ENCODE measurements at regions not wholly inside any gene's neighbourhood (a gene's known extent, or its start where the extent isn't known, plus 50 kb on each side); places are given as distances from the start of the nearest gene placed in this dataset.

DNA sequence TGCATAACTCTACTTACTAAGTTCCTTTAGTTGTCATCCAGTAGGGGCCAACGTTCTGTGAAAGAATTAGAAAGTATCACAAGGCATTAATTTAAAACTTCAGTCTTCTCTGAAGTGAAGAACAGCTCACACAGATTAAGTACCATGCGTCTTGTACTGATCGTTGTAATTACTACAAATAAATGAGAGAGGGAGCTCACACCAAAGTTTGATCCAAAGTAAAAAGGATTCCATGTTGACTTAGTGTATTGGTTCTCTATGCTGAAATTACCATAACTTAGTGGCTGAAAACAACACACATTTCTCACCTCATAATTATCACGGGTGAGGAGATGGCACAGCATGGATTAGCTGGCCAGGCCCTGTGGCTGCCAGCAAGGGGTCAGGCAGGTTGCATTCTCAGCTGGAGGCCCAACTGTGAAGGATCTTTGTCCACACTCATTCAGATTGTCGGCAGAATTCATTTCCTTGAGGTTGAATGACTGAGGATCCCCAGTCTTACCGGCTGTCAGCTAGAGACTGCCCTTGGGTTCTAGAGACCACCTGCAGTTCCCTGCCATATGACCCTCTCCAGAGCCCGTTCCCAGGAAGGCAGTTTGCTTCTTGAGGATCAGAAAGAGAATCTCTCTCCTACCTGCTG, 169.1 kb downstream of the YTHDC2 start:
- H3K9ac ChIP-seq (ENCODE audit: low read depth in 1 of 3, low read length in 3 of 3): no peak overlapping the region
- H3K9me3 ChIP-seq (ENCODE audit: control insufficient read depth in 3 of 3, low read length in 3 of 3): no peaks in the 10 kb centered on the region
- no peak overlapping the region for H3K27ac ChIP-seq (ENCODE audit: low read depth, low read length)
- H3K4me1 ChIP-seq (ENCODE audit: control insufficient read depth in 3 of 3, insufficient read depth in 3 of 3, low read length in 3 of 3): no peaks in the 10 kb centered on the region
- no peaks in the 10 kb centered on the region for H3K36me3 ChIP-seq (ENCODE audit: control insufficient read depth in 3 of 3, insufficient read depth in 3 of 3, low read length in 3 of 3)
- H3K27me3 ChIP-seq (ENCODE audit: control insufficient read depth in 3 of 3, insufficient read depth in 3 of 3, low read length in 3 of 3): no peaks in the 10 kb centered on the region
- no peak overlapping the region for H3K4me3 ChIP-seq (ENCODE audit: low read length in 3 of 3)

DNA sequence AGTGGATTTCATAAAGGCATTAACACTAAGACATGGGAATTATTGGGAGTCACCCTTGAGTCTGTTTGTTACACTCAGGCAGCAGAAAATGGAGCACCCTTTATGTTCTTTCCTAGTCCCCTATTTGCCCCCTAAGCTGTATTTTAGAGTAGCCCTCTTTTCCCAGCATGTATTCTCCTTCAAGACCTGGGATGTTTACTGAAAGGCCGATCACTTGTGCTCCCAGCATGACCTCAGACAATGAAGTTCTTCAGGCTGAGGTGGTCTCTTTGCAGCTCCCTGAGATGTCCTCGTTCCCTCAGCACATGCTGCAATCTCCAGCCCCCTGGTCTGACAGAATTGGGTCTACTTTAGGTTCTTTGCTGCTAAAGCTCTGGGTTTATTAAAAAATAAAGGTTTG, 169.7 kb downstream of the YTHDC2 start:
- Histone ChIP-seq H3K4me3 (ENCODE audit: low read length in 3 of 3) (no peak overlapping the region), H3K9me3 (ENCODE audit: control insufficient read depth in 3 of 3, low read length in 3 of 3) (no peaks in the 10 kb centered on the region), H3K36me3 (ENCODE audit: control insufficient read depth in 3 of 3, insufficient read depth in 3 of 3, low read length in 3 of 3) (no peaks in the 10 kb centered on the region), H3K4me1 (ENCODE audit: control insufficient read depth in 3 of 3, insufficient read depth in 3 of 3, low read length in 3 of 3) (no peaks in the 10 kb centered on the region), H3K27me3 (ENCODE audit: control insufficient read depth in 3 of 3, insufficient read depth in 3 of 3, low read length in 3 of 3) (no peaks in the 10 kb centered on the region), H3K27ac (ENCODE audit: low read depth, low read length) (no peak overlapping the region), H3K9ac (ENCODE audit: low read depth in 1 of 3, low read length in 3 of 3) (no peak overlapping the region)

DNA sequence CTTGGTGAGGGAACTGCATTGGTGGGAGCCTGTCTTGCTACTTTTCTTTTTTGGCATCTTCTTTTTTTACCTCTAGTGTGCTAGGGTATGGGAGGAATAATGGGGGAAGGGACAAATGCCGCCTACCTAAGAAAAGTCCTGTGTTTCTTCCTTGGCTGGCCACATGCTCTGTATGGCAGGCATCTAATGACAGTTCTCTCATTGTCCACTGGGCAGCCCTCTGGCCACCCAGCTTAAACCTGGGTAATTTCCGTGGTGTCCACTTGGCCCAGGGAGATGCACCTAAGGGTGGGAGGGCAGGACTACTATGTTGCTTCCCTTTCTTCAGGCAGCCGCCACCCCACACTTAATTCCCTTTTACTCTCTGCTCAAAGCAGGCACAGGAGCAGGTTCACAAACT, 173.1 kb downstream of the YTHDC2 start:
- no peaks in the 10 kb centered on the region for H3K27me3 ChIP-seq (ENCODE audit: control insufficient read depth in 3 of 3, insufficient read depth in 3 of 3, low read length in 3 of 3)
- H3K27ac ChIP-seq (ENCODE audit: low read depth, low read length): no peak overlapping the region
- H3K9ac ChIP-seq (ENCODE audit: low read depth in 1 of 3, low read length in 3 of 3): no peak overlapping the region
- H3K36me3 ChIP-seq (ENCODE audit: control insufficient read depth in 3 of 3, insufficient read depth in 3 of 3, low read length in 3 of 3): no peaks in the 10 kb centered on the region
- H3K4me1 ChIP-seq (ENCODE audit: control insufficient read depth in 3 of 3, insufficient read depth in 3 of 3, low read length in 3 of 3): no peaks in the 10 kb centered on the region
- H3K4me3 ChIP-seq (ENCODE audit: low read length in 3 of 3): no peak overlapping the region
- H3K9me3 ChIP-seq (ENCODE audit: control insufficient read depth in 3 of 3, low read length in 3 of 3): no peaks in the 10 kb centered on the region

DNA sequence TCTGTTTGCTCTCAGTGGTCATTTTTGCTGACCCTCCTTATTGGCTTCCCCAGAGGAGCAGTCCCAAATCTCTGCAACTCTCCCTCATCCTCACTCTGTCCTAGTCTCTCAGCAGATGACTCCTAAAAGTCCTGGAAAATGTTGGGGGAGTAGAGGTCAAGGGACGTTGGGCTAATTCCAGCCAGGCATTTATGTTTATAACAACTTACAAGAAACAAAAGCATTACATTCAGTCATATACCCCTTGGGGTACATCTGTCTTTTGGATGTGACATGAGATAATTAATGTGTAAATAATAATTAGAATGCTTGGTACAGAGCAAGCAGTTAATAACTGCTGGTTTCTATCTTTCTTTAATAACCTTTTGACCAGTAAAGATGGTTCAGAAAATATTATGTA, 176.2 kb downstream of the YTHDC2 start:
- no peak overlapping the region for H3K9ac ChIP-seq (ENCODE audit: low read depth in 1 of 3, low read length in 3 of 3)
- peaks cover 0 to 7% (median 4%) of the 10 kb centered on the region in 3 donors for H3K4me1 ChIP-seq (ENCODE audit: control insufficient read depth in 3 of 3, insufficient read depth in 3 of 3, low read length in 3 of 3)
- H3K27ac ChIP-seq (ENCODE audit: low read depth, low read length): no peak overlapping the region
- no peaks in the 10 kb centered on the region for H3K36me3 ChIP-seq (ENCODE audit: control insufficient read depth in 3 of 3, insufficient read depth in 3 of 3, low read length in 3 of 3)
- H3K27me3 ChIP-seq (ENCODE audit: control insufficient read depth in 3 of 3, insufficient read depth in 3 of 3, low read length in 3 of 3): peaks cover 0 to 9% (median 8%) of the 10 kb centered on the region in 3 donors
- H3K4me3 ChIP-seq (ENCODE audit: low read length in 3 of 3): no peak overlapping the region
- H3K9me3 ChIP-seq (ENCODE audit: control insufficient read depth in 3 of 3, low read length in 3 of 3): no peaks in the 10 kb centered on the region

DNA sequence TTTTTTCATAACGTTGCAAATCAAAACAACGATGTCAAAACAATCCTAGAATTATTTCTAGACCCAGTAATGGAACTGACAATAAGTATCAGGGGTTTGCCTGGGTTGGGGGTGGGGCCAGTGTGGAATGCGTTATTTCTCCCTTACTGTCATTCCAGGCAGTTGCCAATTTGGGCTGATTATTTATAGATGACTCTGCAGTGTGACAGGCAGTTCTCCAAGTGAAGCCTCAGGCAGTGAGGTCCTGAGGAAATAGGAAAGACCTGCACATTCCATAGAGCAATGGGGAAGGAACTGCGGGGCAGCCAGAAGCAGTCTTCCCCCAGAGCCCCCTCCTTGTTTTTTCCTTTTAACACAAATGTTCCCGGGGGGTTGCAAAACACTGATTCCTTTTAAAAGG, 179.0 kb downstream of the YTHDC2 start:
- H3K27me3 ChIP-seq (ENCODE audit: control insufficient read depth in 3 of 3, insufficient read depth in 3 of 3, low read length in 3 of 3): peaks cover 0 to 13% (median 9%) of the 10 kb centered on the region in 3 donors

DNA sequence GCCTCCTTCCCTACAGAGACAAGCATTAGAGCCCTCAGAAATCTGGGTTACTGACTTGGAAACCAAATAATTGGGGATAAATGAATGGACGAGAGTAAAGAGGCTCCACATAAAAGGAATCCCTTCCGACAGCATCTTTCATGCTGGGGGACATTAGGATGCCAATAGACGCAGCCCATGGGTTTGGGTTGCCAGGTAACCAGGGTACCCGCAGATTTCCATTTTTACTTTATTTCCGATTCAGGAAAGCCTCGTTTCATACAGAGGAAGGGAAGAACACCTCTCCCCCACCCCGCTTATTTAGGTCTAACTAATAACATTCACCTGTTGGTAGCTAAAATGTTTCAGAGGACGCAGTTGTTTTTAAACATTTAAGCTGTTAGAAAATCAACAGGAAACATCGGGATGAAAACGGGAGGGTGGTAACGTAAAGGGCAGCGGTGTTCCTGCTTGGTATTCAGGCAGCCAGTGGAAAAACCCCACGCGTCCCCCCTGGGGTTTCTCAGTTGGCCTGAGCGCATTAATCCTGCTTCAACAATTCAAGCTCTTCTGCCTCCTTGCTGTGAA, 179.5 kb downstream of the YTHDC2 start:
- no peak overlapping the region for H3K4me3 ChIP-seq (ENCODE audit: low read length in 3 of 3)
- H3K36me3 ChIP-seq (ENCODE audit: control insufficient read depth in 3 of 3, insufficient read depth in 3 of 3, low read length in 3 of 3): no peaks in the 10 kb centered on the region
- H3K9me3 ChIP-seq (ENCODE audit: control insufficient read depth in 3 of 3, low read length in 3 of 3): no peaks in the 10 kb centered on the region
- H3K27me3 ChIP-seq (ENCODE audit: control insufficient read depth in 3 of 3, insufficient read depth in 3 of 3, low read length in 3 of 3): peaks cover 0 to 13% (median 9%) of the 10 kb centered on the region in 3 donors
- H3K9ac ChIP-seq (ENCODE audit: low read depth in 1 of 3, low read length in 3 of 3): no peak overlapping the region
- no peak overlapping the region for H3K27ac ChIP-seq (ENCODE audit: low read depth, low read length)
- peaks cover 0 to 7% (median 4%) of the 10 kb centered on the region in 3 donors for H3K4me1 ChIP-seq (ENCODE audit: control insufficient read depth in 3 of 3, insufficient read depth in 3 of 3, low read length in 3 of 3)

More for the DNA sequence above, 179.0 kb downstream of the YTHDC2 start:
- peaks cover 0 to 7% (median 4%) of the 10 kb centered on the region in 3 donors for H3K4me1 ChIP-seq (ENCODE audit: control insufficient read depth in 3 of 3, insufficient read depth in 3 of 3, low read length in 3 of 3)
- H3K9me3 ChIP-seq (ENCODE audit: control insufficient read depth in 3 of 3, low read length in 3 of 3): no peaks in the 10 kb centered on the region
- no peaks in the 10 kb centered on the region for H3K36me3 ChIP-seq (ENCODE audit: control insufficient read depth in 3 of 3, insufficient read depth in 3 of 3, low read length in 3 of 3)
- H3K27ac ChIP-seq (ENCODE audit: low read depth, low read length): no peak overlapping the region
- no peak overlapping the region for H3K9ac ChIP-seq (ENCODE audit: low read depth in 1 of 3, low read length in 3 of 3)
- no peak overlapping the region for H3K4me3 ChIP-seq (ENCODE audit: low read length in 3 of 3)

DNA sequence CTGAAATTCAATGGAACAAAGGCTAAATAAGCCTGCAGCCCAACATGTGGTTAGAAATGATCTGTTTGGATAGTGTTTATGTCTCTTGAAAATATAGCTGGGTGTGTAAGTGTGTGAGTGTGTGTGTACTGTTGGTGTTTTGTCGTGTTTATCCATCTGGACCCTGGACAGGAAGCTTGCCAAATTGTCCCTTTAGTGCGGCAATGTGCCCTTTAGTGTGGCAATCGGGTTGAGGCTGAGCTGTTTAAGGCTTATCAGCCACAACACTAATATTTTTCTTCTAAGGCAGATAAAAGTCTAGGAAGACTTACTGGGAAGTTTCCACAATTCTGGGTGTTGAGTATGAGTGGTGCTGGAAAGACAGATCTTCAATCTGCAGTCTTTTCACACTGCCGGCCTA, 180.2 kb downstream of the YTHDC2 start:
- Histone ChIP-seq H3K4me3 (ENCODE audit: low read length in 3 of 3) (no peak overlapping the region), H3K27ac (ENCODE audit: low read depth, low read length) (no peak overlapping the region), H3K4me1 (ENCODE audit: control insufficient read depth in 3 of 3, insufficient read depth in 3 of 3, low read length in 3 of 3) (peaks cover 0 to 7% (median 4%) of the 10 kb centered on the region in 3 donors), H3K36me3 (ENCODE audit: control insufficient read depth in 3 of 3, insufficient read depth in 3 of 3, low read length in 3 of 3) (no peaks in the 10 kb centered on the region), H3K9ac (ENCODE audit: low read depth in 1 of 3, low read length in 3 of 3) (no peak overlapping the region), H3K9me3 (ENCODE audit: control insufficient read depth in 3 of 3, low read length in 3 of 3) (no peaks in the 10 kb centered on the region), H3K27me3 (ENCODE audit: control insufficient read depth in 3 of 3, insufficient read depth in 3 of 3, low read length in 3 of 3) (peaks cover 0 to 13% (median 9%) of the 10 kb centered on the region in 3 donors)

DNA sequence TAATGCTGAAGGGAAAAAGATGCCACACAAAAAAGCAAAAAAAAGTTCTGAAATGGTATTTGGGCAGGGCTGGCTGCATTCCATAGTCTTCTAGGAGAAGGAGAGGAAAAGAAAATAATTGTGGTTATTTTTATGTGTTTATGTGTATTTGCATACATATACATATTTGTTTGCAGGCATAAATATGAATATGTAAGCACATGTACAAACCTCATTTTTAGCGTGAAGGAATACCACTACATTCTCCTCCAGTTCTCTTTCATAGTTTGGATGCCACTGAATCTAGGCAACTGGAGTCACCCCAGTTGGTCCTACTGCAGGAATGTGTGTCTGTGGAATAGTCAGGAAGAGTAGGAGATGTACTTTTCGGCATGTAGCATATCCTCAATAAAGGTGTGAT, 181.1 kb downstream of the YTHDC2 start:
- H3K36me3 ChIP-seq (ENCODE audit: control insufficient read depth in 3 of 3, insufficient read depth in 3 of 3, low read length in 3 of 3): no peaks in the 10 kb centered on the region
- H3K4me3 ChIP-seq (ENCODE audit: low read length in 3 of 3): no peak overlapping the region
- H3K9me3 ChIP-seq (ENCODE audit: control insufficient read depth in 3 of 3, low read length in 3 of 3): no peaks in the 10 kb centered on the region
- peaks cover 0 to 13% (median 9%) of the 10 kb centered on the region in 3 donors for H3K27me3 ChIP-seq (ENCODE audit: control insufficient read depth in 3 of 3, insufficient read depth in 3 of 3, low read length in 3 of 3)
- no peak overlapping the region for H3K9ac ChIP-seq (ENCODE audit: low read depth in 1 of 3, low read length in 3 of 3)
- peaks cover 0 to 7% (median 4%) of the 10 kb centered on the region in 3 donors for H3K4me1 ChIP-seq (ENCODE audit: control insufficient read depth in 3 of 3, insufficient read depth in 3 of 3, low read length in 3 of 3)
- no peak overlapping the region for H3K27ac ChIP-seq (ENCODE audit: low read depth, low read length)

DNA sequence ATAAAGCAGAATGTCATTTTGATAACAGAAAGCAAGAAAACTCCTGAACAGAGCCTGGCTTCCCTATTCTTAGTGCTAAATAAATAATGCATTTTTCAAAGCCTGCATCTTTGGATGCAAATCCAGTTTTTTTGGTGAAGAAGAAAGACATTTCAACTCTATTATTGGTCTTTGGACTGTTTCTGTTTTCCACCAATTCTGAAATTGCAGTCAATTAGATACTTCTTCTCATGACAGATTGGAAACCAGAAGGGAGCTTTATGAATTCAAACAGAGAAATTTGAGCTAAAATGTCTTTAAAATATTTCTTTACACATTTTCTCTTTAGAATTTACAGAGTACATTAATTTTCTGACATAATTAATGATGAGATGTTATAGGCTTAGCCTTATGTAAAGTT, 189.8 kb downstream of the YTHDC2 start:
- Histone ChIP-seq H3K9me3 (ENCODE audit: control insufficient read depth in 3 of 3, low read length in 3 of 3) (peaks cover 0 to 7% (median 0%) of the 10 kb centered on the region in 3 donors), H3K4me3 (ENCODE audit: low read length in 3 of 3) (no peak overlapping the region), H3K27ac (ENCODE audit: low read depth, low read length) (no peak overlapping the region), H3K36me3 (ENCODE audit: control insufficient read depth in 3 of 3, insufficient read depth in 3 of 3, low read length in 3 of 3) (no peaks in the 10 kb centered on the region), H3K9ac (ENCODE audit: low read depth in 1 of 3, low read length in 3 of 3) (no peak overlapping the region), H3K4me1 (ENCODE audit: control insufficient read depth in 3 of 3, insufficient read depth in 3 of 3, low read length in 3 of 3) (no peaks in the 10 kb centered on the region), H3K27me3 (ENCODE audit: control insufficient read depth in 3 of 3, insufficient read depth in 3 of 3, low read length in 3 of 3) (no peaks in the 10 kb centered on the region)

DNA sequence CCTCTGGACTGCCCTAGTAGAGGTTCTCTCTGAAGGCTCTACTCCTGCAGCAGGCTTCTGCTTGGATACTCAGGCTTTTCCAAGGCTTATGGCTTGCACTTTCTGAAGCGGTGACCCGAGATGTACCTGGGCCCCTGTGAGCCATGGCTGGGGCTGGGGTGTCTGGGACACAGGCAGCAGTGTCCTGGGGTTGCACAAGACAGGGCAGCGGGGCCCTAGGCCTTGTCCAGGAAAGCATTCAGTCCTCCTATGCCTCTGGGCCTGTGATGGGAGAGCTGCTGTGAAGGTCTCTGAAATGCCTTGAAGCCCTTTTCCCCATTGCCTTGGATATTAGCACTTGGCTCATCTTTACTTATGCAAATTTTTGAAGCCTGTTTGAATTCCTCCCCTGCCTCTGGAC, 192.2 kb downstream of the YTHDC2 start:
- H3K36me3 ChIP-seq (ENCODE audit: control insufficient read depth in 3 of 3, insufficient read depth in 3 of 3, low read length in 3 of 3): no peaks in the 10 kb centered on the region
- H3K9me3 ChIP-seq (ENCODE audit: control insufficient read depth in 3 of 3, low read length in 3 of 3): peaks cover 0 to 7% (median 0%) of the 10 kb centered on the region in 3 donors
- no peak overlapping the region for H3K4me3 ChIP-seq (ENCODE audit: low read length in 3 of 3)
- no peaks in the 10 kb centered on the region for H3K27me3 ChIP-seq (ENCODE audit: control insufficient read depth in 3 of 3, insufficient read depth in 3 of 3, low read length in 3 of 3)
- H3K9ac ChIP-seq (ENCODE audit: low read depth in 1 of 3, low read length in 3 of 3): no peak overlapping the region
- H3K4me1 ChIP-seq (ENCODE audit: control insufficient read depth in 3 of 3, insufficient read depth in 3 of 3, low read length in 3 of 3): no peaks in the 10 kb centered on the region
- H3K27ac ChIP-seq (ENCODE audit: low read depth, low read length): no peak overlapping the region

All from skeletal muscle tissue (tissue), 3 donors.